Fibroblast of skin of scalp (primary cell): ENCODE measurements at regions not wholly inside any gene's neighbourhood (a gene's known extent, or its start where the extent isn't known, plus 50 kb on each side); places are given as distances from the start of the nearest gene placed in this dataset.
"Not testable (repeated sequence)": the region's sequence is repeated elsewhere in the genome, so short reads cannot be mapped to it uniquely, and the experiment has no call there.

Source experiments
- DNase-seq: peaks from one replicate; pipeline ENCODE4 v3.0.0-alpha.2; 2013

DNA sequence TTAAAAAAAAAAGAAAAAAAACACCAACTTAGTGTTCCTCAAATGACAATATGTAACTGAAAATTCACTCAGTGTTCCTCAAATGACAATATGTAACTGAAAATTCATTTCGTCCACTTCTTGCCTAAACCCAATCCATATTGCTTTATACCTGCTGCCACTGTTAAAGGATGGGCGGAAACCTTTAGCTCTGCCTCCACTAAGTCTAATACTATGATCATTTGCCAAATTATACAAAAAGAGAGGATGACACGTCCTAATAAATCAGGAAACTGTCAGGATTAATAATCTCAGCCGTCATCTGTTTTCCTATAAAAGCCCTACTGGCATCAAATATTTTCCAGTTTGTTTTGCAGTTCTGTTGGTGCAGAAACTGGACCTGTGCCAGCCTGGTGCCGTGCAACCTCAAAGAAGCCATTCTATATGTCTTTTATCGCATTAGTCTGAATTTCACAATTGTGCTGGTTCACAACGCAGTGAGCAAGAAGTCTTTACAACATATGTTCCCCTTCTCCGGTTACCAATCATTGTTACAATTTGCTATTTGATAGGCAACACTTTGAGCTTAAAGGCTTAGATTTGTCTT lies 160.4 kb upstream of the KCNH8 start:
- no peak for DNase-seq

DNA sequence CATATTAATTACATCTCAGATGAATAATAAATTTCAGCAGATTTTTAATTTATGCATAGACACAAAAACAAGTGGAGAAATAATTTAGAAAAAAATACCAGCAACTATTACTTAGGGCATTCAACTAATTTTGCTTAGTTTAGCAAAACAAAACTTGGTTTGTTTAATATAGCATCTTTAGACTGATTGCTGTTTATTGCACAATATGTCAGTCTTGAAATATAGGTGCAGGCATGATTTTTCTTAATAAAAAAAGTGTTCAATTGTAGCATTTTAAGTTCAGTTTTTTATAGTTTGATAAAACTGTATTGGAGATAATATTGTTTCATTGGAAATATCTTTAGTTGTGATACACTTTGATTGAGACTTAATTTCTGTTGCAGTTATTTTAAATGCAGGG lies 161.2 kb upstream of the KCNH8 start:
- DNase-seq, result no peak

DNA sequence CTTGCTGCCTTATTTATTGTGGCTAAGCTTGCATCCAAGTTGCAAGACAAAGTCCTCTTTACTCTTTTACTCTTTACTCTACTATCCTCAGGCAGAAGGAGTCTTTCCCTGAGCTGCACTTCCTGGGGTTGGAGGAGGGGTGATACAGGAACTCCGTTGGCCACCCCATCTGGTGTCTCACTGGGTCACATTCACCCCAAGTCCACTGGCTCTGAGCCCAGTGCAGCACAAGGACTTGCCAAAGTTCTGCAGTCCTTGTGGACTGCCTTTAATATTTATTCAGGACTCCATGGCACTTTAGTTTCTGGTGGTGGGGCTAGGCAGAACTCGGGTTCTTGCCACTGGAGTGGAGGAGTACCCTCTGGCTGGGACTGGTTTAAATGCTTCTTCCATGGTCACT lies 165.4 kb upstream of the KCNH8 start:
- no peak for DNase-seq

DNA sequence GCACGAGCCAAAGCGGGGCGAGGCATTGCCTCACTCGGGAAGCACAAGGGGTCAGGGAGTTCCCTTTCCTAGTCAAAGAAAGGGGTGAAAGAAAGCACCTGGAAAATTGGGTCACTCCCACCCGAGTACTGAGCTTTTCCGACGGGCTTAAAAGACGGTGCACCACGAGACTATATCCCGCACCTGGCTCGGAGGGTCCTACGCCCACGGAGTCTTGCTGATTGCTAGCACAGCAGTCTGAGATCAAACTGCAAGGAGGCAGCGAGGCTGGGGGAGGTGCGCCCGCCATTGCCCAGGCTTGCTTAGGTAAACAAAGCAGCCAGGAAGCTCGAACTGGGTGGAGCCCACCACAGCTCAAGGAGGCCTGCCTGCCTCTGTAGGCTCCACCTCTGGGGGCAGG lies 172.2 kb upstream of the KCNH8 start:
- not testable (repeated sequence) for DNase-seq

DNA sequence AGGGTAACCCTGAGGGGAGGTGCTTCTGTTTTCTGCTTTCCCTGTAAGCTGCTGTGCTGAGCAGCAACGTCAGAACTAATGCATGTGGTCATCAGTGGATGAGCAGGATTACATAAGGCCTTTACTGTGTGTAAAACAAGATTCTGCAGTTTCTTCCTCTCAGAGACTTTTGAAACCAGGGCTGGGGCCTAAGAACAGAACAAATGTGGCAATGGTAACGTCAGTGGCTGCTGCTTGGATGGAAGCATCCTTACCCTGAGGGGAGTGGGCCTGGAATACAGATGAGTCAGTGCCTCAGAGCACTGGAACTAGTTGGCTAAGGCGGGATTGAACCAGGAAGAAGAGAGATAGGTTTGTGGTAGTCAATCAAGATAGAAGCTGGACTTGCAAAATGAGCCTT lies 180.2 kb upstream of the KCNH8 start:
- no peak for DNase-seq

DNA sequence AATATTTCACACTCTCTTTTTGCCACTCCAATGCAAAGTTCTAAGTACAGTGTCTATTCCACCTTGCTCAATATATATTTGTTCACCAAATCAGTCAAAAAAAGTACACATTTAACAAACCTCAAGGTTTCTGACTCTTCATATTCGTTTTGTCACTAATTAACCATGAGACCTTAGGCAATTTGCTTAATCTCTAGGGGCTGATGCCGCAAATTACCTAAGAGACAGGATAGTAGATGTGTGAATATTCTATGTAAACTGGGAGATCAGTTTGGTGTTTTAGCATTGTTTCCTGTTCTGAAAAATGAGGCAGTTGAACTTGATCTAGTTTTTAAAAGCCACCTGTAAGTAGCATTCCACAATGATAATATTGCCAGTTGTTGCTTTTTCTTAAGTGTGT lies 182.5 kb upstream of the KCNH8 start:
- DNase-seq, result no peak

DNA sequence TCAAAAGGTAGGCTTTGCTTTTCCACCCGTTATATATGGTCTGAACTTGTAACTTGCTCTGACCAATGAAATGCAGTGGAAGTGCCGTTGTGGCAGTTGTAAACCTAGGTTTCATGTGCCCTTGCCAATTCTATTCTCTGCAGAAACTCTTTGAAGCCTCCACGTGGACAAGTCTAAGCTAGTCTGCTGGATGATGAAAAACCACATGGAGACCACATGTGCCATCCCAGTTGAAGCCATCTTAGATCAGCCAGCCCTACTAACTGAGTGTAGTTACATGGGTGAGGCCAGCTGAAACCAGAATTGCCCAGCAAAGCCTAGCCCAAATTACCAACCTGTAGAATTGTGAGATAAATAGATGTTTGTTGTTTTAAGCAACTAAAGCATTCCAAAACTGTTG lies 183.7 kb upstream of the KCNH8 start:
- DNase-seq, result no peak

DNA sequence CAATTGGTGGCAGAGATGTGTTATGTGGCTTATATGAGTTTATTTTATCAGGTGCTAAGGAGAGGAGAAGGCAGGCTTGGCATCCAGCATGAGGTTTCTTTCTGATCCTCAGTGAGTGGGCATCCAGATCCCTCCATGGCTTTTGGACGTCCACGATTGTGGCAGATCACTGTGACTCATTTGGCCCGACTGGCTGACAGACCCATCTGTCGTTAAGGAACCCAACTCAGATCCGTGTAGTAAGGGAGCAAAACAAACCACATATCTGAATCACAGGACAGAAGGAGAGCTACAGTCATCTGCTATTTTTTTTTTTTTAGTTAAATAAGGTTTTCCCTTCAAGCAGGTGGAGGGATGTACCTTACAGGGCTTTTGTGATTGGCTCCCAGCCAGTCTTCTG lies 197.0 kb upstream of the KCNH8 start:
- no peak for DNase-seq

DNA sequence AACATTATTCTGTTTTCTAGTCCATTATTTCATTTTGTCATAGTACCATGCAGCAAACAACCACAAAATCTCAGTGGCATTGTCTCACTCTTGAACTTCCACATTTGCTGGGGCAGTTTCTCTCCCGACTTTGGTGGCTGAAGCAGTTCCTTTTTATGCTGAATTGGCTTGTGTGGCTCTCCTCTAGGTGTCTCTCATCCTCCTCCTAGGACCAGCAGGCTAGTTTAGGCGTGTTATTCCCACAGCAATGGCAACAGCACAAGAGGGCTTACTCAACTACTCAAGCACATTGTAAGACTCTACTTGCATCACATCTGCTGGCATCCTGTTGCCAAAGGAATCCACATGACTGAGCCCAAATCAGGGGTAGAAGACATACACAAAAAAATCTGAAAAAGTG lies 201.8 kb upstream of the KCNH8 start:
- no peak for DNase-seq

DNA sequence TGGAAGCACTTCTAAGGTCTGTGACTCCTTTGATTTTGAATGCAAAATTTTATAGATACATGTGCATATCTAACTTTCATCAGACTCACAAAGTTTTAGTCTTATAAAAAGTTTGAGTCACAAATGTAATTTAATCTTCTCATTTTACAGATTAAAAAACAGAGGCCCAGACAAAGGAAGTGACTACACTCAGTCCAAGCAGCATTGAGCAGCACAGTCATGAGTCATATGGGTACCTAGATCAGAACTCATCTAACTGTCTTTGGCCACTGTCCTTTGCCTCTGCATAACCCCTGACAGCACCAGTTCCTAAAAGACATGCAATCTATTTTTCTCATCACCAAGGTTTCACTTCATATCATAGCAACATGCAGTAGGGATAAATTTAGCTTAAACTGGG lies 210.7 kb upstream of the KCNH8 start:
- no peak for DNase-seq

DNA sequence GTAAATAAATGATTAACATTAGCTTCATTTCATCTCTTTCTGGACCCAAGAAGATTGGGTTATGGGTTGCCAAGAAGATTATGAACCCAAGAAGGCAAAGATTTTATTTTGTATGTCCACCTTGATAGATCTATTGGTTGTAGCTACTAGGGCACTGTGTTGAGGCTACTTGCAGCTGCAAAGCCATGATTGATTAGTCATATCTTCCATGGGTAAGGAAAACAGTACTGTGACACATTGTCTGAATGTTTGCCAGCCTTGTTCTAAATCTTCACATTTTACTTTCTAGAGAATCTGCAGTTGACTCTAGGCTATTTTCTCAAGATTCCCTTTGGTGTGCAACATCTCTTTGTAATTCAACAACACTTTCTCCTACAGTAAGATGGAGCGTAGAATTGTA lies 229.2 kb upstream of the KCNH8 start:
- DNase-seq, result no peak

DNA sequence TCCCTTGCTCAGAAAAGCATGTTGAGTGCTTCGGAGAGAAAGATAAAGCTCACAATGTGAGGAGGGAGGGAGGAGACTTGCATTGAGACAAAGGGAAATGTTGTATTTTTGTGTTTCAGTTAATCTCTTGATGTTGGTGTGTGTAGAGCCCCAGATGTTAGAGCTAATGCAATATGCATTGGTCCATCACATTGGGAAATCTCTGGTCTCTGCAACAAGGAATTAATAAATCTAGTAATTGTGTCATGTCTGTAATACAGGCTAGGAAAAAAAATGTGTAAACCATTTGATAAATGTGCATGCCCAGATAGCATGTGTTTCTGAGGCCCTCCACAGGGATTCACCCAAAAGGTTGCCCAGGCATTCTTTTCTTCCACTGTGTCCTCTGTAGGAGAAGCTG lies 230.4 kb upstream of the KCNH8 start:
- no peak for DNase-seq

DNA sequence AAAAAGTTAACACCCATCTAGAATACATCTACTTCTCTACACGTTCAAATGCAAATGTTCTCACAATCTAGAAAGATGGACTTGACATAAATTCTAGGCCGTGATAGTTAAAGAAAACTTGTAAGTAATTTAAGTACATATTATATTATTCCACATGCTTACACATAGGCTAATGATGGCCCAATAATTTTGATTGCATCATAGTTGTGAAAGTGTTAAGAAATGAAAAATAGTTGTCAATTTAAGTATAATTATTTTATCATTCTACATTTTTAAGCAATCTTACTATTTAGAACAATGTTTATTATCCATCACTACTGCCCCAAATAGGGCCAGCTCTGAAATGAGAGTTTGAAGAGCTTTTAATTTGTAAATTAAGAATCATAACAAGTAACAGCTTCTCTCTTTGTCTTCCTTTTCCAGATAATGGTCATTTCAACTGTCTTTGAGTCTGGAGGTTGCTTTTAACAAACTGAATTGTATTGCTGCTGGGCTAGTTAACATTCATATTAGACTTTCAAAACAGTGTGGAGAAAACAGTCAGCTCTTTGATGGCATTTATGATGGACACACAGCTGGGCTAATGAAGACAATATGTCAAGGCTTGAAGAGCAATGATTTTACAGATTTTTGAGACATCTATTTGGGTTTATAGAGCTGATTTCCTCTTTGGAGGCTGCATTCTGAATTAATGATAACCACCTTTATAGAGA lies 246.1 kb upstream of the KCNH8 start:
- no peak for DNase-seq

DNA sequence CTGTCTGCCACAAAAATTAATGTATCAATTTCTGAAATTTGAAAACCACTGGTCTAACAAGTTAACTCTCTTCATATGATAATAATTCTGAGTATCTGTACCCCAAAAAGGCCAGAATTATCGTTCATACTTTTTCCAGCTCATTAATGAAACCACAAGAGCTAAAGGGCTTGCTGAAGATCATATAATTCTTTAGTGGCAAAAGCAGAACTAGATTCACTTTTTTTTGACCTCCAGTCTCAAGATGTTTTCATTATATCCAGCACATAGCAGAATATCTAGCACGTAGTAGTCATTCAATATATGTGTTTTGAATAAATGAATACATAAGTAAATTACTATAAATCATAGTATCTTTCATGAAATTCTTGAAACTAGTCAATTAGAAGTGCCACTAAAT lies 246.7 kb upstream of the KCNH8 start:
- DNase-seq, result no peak

DNA sequence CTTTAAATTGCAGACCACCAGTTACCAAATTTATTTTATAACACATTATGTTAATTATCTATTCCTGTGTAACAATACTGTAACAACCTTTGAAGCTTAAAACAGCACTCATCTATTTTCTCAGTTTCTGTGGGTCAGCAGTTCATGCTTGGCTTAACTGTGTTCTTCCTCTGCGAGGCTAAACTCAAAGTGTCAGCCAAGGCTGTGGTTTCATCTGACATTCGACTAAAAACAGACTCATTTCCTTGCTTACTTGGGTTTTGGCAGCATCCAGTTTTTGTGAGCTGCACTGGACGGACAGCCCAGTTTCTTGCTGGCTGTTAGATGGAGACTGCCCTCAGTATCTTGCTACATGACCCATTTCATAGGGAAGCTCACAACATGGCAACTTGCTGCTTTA lies 247.3 kb upstream of the KCNH8 start:
- DNase-seq, result no peak

DNA sequence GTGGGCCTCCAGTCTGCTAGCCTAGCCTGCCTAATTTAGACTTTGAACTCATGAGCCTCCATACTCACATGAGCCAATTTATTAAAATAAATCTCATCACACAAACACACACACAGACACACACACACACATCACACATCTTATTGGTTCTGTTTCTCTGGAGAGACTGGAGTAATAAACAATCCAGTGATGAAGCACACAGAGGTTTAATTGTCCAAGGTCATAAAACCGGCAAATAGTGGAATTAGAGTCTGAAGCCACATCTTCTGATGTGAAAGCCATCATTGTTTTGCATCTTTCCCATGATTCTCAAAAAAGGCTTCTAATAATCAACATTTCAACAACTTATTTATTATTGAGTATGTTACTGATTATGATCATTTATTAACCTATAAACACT lies 249.4 kb upstream of the KCNH8 start:
- DNase-seq, result no peak

DNA sequence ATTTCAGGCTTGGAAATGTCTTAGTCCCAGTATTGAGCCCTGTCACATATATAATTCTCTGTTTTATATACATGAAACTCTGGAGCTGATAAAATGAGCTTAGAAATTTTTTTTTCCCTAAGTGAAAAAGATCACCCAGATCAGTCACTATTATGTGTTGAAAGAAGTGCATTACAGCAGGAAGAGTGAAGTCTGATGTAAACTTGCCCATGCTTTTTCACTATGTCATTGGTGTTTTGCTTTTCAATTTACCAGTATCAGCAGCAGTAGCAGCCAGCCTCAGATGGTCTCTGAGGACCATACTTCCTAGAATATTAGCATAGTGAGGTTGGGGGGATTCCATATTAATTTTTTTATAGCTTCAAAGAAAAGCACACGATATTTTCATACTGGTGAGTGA lies 255.6 kb upstream of the KCNH8 start:
- DNase-seq, result no peak

DNA sequence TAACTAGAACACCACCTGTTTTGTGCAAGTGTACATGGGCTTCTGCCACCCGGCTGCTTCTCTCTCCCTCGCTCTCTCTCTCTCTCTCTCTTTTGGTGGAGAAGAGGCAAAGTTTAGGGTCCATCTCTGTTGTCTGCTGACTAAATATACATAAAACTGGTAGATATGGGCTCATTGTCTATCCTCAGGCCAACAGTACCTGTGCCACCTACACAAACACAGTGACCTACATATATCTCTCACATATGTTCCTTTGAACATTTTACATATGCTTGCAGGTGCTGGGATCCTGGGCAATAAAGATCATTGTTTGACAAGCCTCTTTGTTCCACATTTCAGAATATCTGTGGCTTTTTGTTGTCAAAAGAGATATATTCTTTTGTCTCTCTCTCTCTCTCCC lies 256.3 kb upstream of the KCNH8 start:
- DNase-seq, result no peak

DNA sequence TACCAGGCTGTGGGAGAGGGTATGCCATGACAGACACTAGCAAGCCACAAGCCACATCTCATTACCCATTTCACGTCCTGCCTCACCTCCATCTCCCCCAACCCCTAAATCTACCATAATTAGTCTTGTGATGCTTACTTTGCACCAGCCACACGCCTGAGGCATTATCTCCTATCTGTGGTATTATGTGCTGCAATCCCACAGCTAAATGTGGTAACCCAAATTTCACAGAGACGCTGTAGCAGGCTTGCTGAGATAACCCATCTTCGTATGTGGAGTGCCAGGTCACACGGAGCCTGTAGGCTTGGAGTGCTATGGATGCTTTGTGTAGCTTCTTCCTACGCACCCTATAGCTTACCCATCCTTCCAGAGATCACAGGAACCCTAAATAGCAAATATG lies 256.7 kb upstream of the KCNH8 start:
- DNase-seq, result no peak

DNA sequence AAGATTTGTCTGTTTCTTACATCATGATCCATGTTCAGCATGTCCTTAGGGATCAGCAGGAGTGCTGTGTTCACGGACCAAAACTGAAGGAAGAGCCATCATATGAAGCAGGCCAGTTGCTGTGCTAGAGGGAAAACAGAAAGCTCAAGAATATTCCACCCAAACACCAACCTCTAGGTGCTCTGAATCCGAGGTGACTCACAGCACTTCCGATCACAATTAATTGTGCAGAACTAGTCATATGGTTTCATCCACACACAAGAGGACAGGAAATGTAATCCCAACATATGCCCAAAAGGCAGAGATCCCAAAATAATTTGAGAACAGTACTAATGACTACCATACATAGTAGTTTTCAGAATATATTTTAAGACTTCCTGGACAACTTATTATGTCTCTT lies 257.9 kb upstream of the KCNH8 start:
- no peak for DNase-seq

DNA sequence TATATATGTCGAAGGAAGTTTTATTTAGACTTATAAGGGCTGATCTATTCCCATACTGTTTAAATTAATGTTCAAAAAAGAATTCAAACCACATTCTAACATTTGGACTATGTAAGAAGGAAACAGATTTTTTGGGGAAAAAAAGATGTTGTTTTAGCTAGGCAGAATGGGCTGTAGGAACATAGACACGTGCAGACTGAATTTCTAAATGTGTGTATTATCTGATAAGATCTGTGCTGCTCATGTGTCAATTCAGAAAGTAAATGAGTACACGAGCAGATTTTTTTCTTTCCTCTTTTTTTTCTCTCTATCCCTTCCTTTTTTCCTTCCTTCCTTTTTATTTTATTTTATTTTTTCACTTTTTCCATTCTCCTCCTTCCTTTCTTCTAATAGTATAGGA lies 259.5 kb upstream of the KCNH8 start:
- DNase-seq, result no peak

DNA sequence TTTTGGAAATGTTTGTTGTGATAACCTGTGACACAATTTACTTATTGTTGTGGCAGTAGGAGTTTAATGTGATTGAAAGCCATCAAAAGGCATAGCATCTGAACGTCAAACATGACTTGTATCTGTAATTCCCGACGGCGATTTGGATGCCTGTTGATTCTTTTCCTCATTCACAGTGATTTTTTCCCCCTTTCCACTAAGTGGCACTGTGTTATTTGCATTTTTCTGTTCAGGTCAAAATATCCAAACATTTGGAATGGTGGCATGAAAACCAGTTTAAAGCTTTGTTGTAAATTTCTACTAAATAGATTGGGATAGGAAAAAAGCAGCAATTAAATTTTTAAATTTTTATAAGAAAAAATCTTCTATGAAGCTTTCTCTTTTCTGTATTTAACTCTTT lies 259.9 kb upstream of the KCNH8 start:
- no peak for DNase-seq

DNA sequence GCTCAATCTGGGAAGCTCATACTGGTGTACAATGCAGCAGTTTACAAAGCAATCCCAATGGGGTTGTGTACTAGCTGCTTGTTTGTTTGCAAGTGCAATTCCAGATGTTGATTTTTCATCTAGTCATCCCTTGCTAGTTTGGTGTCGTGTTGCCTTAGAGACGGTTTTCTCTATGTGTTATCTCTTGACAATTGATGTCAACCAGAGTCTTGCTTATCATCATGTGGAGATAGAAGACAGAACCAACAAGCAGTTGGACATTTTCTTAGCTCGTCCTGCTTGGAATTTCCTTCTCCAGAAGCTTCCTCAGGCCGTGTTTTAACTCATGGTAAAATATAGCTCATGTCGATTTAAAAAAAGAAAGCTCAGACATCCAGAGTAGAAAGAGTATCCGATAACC lies 262.0 kb upstream of the KCNH8 start:
- DNase-seq, result no peak

DNA sequence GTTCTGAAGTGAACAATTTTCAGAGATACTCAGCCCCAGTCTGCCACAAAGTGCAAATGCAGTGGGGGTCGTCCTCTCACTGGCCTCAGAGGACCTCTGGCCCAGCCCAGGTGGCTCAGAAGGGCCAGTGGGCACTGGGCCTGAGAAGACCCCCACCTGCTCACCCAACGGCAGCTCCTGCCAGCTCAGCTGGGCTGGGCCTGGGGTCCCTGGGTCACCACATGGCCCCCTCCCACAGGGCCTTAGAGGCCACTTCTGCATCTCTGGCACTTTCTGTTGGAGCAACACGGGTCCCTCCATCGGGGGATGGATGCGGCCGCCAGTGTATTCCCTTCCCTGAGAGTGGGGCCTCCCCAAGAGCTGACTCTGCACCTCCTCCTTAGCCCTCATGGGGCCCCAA lies 262.7 kb upstream of the KCNH8 start:
- DNase-seq, result no peak

DNA sequence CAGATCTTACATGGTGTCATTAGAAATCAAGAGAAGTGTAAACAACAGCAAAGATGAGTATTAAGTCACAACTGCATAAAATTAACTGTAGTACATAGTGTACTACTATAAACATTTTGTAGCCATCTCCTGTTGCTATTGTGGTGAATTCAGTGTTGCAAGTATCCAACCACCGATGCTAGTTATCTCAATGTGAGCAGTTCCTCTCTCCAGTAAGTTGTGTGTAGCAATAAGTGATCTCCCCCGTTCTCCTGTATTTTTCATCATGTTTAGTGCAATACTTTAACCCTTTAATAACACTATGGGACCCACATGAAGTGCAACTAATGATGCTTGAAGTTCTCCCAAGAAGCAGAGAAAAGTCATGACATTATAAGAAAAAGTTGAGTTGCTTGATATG lies 264.7 kb upstream of the KCNH8 start:
- no peak for DNase-seq
